Hippocampal formation (tissue), 2 donors: ENCODE measurements at regions not wholly inside any gene's neighbourhood (a gene's known extent, or its start where the extent isn't known, plus 50 kb on each side); places are given as distances from the start of the nearest gene placed in this dataset.
"Not testable (repeated sequence)": the region's sequence is repeated elsewhere in the genome, so short reads cannot be mapped to it uniquely, and the experiment has no call there.

Experiments used
- DNase-seq, 2 donors: peaks; one replicate each; lab custom pipeline; 2025; lab: John Stamatoyannopoulos, UW

- DNase-seq, result not testable (repeated sequence)
Measured at GRCh38 chr10:9347933-9348332, 1293.4 kb downstream of the GATA3 start.

GRCh38 chr10:9357471-9357870 is 1303.0 kb downstream of the GATA3 start:
- DNase-seq, result no peak

DNA sequence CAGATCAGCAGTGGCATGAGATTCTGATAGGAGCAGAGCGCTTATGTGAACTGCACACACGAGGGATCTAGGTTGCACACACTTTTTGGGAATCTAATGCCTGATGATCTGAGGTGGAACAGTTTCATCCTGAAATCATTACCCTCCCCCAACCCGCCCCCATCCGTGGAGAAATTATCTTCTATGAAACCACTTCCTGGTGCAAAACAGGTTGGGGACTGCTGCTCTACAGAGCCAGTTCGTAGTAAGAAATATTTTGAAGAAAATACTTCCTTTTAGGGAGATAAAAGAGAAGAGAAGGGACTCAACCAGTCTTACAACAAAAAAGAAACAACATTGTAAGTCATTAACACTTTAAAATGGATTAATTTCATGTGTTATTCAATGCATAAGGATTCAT is 1308.2 kb downstream of the GATA3 start:
- no peak for DNase-seq

DNA sequence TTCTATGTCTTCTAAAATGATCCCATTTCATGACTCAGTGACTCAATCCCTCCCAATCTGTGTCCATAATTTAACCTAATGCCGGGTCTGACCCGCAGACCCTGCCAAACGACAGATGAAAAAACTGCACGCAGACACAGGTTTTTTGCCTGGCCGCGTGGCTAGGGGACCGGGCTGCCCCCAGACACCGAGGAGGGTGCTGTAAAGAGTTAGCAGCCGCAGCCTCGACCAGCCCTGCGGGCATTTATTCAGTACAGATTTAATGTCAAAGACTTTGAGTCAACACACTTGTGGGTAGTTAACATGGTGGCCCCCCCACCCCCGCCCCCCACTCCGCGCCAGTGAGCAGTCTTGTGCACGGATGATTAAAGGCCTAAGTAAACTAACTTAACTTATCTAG is 1324.7 kb downstream of the GATA3 start:
- no peak for DNase-seq

DNA sequence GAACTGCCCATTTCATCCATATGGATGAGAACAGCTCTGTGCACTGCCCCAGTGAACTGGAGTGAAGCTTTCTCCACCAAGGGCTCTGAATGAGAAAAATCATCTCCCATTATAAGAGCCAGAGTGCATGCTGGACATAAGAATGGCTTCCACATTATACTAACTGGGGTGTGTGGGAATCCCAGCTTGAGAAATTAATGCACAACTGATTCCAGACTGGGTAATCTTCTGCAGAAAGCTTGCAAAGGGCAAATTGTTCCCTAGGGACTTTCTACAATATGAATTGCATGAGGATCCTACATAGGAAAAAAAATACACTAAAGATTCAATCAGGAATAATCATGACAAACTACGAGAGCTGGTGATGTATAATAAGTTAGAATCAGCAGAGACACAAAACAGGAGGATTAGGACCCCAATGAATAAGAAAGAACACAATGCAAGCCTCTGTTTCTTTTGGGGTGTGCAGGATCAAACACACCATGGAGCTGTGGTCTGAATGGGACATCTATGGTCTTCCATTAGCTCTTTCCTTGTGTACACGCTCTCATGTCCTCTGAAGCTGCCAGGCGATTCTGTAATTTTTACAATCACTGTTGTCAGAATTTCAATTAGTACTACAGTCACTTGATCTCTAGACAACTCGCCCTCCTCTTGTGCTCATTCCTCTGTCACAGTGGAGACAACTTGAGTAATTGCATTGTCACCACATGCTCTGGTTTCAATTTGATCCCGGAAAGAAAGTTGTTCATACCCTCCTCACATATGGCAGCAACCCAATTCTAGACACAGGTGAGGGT is 1327.4 kb downstream of the GATA3 start:
- DNase-seq, result no peak

- DNase-seq, result no peak
Measured at GRCh38 chr10:9382533-9382866, 1328.0 kb downstream of the GATA3 start.

- no peak for DNase-seq
Measured at GRCh38 chr10:9390516-9390915, 1336.0 kb downstream of the GATA3 start.

DNA sequence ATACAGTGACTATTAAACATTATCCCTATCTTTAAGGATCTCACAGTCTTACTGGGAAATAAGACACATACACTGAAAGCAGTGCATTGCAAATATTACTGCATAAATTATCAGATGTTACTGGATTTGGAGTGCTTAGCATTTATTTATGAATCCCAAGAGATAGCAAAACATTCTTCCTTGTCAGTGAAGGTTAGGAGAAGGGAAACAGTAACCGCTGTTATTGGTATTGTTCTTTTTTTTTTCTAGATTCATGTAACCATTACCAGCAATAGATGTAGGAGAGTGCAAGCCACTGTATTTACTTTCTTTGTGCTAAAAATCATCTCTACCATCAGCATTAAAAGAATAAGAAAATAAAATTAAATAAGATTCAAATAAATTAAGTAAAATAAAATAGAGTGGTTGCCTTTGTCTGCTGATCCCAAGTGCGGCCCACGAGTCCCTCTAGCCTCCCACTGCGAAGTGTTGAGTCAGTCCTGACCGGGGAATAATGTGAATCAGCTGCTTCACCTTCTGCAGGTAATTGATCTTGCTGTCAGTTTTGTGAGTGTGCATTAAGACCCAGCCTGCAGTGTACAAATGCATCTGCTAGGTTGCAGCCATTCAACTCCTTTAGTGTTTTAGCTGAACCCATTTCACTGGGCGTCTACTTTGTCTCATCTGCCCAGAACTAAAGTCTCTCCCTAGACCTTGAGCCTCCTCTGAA is 1344.9 kb downstream of the GATA3 start:
- DNase-seq, result no peak

DNA sequence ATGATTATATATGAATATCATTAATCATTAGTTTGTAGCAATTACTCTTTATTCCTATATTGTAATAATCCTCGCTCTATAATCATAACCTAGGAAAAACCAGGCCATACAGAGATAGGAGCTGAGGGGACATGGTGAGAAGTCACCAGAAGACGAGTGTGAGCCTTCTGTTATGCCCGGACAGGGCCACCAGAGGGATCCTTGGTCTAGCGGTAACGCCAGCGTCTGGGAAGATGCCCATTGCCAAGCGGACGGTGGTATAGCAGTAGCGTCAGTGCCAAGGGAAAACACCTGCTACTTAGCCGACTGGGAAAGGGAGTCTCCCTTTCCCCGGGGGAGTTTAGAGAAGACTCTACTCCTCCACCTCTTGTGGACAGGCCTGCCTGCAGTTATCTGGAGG is 1347.6 kb downstream of the GATA3 start:
- DNase-seq, result not testable (repeated sequence)

GRCh38 chr10:9402507-9403195 is 1348.2 kb downstream of the GATA3 start:
- DNase-seq, result not testable (repeated sequence)

- DNase-seq, result not testable (repeated sequence)
Measured at GRCh38 chr10:9407201-9407600, 1352.7 kb downstream of the GATA3 start.

- no peak for DNase-seq
Measured at GRCh38 chr10:9416331-9416730, 1361.8 kb downstream of the GATA3 start.

DNA sequence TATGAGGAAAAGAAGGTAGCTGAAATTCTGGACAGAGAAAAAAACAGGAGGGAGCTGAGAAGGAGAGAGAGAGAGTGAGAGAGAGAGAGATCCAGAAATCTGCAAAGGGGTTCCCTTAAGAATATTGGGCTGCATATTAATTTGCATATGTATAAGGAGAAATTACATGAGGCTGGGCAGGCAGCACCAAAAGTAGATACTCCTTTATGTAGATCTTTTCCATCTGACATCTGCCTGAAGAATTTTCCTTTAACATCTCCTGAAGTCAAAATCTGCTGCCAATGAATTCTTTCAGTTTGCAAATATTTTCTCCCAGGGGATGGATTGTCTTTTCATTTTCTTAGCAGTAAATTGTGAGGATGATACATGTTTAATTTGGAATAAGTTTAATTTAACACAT is 1365.3 kb downstream of the GATA3 start:
- no peak for DNase-seq

GRCh38 chr10:9427209-9427608 is 1372.7 kb downstream of the GATA3 start:
- no peak for DNase-seq

- no peak for DNase-seq
Measured at GRCh38 chr10:9437131-9437530, 1382.6 kb downstream of the GATA3 start.

GRCh38 chr10:9443758-9444157 is 1389.3 kb downstream of the GATA3 start:
- DNase-seq, result no peak

GRCh38 chr10:9449530-9449929 is 1395.0 kb downstream of the GATA3 start:
- DNase-seq, result no peak

GRCh38 chr10:9450801-9451200 is 1396.3 kb downstream of the GATA3 start:
- DNase-seq, result no peak

DNA sequence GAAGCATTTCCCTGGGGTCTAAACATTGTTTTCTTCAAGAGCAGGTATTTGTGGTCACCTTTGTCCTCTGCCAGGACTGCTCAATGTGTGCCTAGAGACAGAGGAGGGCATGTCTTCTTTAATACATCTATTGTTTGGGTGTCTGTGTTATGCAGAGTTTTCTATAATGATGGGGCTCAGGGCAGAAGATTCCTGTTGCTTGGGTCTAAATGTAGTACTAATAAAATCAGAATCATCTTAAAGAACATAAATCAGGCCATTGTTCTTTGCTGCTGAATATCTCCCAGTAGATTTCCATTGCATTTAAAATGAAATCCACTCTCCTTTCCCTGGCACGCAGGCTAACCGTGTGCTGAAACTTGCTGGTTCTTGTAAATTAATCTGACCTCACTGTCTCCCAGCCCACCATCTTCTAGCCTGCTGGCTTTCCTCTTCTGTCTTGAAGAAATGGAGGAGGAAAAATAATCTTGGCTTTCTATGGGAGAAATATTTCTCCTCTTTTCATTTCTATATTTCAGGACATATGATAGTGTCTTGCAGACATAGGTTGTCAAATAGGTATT is 1396.8 kb downstream of the GATA3 start:
- no peak for DNase-seq

DNA sequence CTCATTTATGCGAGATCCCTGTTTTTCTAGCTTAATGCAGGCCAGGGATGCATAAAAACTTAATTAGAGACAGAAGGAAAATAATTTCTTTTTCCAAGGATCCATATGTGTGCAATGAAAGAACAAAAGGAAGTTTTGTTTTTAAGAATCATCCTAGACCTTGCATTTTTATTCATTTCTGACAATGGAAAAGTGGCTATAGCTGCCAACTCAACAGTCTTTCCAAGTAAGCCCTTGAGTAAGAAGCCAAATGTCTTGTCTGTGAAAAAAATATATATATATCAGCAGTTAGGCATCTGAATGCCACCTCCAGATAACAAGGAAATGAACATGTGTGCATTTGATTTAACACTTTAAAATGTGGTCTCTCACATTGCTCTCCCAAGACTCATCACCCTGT is 1397.6 kb downstream of the GATA3 start:
- DNase-seq, result peak in 1 of 2 donors; percentile 16

DNA sequence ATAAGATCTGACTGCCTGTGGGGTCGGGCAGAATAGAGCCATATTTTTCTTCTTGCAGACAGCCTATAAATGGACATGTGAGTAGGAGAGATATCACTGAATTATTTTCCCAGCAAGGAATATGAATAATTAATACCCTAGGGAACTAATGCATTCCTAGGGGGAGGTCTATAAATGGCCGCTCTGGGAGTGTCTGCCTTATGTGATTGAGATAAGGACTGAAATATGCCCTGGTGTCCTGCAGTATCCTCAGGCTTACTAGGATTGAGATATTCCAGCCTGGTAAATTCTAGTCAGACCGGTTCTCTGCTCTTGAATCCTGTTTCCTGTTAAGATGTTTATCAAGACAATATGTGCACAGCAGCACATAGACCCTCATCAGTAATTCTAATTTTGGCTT is 1399.4 kb downstream of the GATA3 start:
- DNase-seq, result not testable (repeated sequence)

GRCh38 chr10:9469663-9470205 is 1415.2 kb downstream of the GATA3 start:
- no peak for DNase-seq
